B cell (primary cell): ENCODE measurements at regions not wholly inside any gene's neighbourhood (a gene's known extent, or its start where the extent isn't known, plus 50 kb on each side); places are given as distances from the start of the nearest gene placed in this dataset.

Source experiments
- ATAC-seq: fragments of 200-7000 bp; cut with Tn5 transposase; one replicate; pipeline ENCODE4 v1.10.0; 2021; ENCODE audit warnings: low read depth, mild to moderate bottlenecking, moderate number of reproducible peaks, moderate library complexity
- CTCF ChIA-PET: fragments of 350-600 bp; sonication (Branson Sonifier 250); formaldehyde crosslinking; loops from one replicate; lab custom pipeline; 2021; ENCODE audit warnings: antibody characterized with exemption, inconsistent platforms; lab: Charles Lee
- POLR2A ChIA-PET: fragments of 350-600 bp; sonication (Branson Sonifier 250); formaldehyde crosslinking; loops from one replicate; lab custom pipeline; 2021; ENCODE audit warnings: antibody characterized with exemption; lab: Charles Lee
- DNase-seq: peaks from one replicate; pipeline ENCODE4 v3.0.0; 2013
- H2AFZ ChIP-seq: 2 replicates; pipeline ENCODE4 v1.6.1; 2012; ENCODE audit warnings: mild to moderate bottlenecking, low read depth, low read length; ENCODE audit not compliant: insufficient read depth, poor library complexity, severe bottlenecking
- H3K27ac ChIP-seq, 2 donors: 1 replicate in 1 of 2; 2 replicates in 1 of 2; pipeline ENCODE4 v1.5.1; 2012 to 2013; ENCODE audit warnings: low read length in 2 of 2, mild to moderate bottlenecking in 2 of 2, moderate library complexity in 1 of 2
- H3K27me3 ChIP-seq, 4 experiments: fragments of 200-600 bp in 1 of 4; sonication (generic) in 1 of 4; replicated peaks in 1 of 4; 1 replicate in 2 of 4; 2 replicates in 2 of 4; pipeline versions ENCODE4 v1.6.1 to v1.7.0; 2013 to 2016; ENCODE audit warnings: low read length in 3 of 4, mild to moderate bottlenecking in 2 of 4, mixed read lengths in 1 of 4, moderate library complexity in 1 of 4; ENCODE audit not compliant: insufficient read depth in 4 of 4, control insufficient read depth in 3 of 4; ENCODE audit errors: control extremely low read depth in 1 of 4
- H3K36me3 ChIP-seq, 2 experiments: replicated peaks in 1 of 2; 1 replicate in 1 of 2; 2 replicates in 1 of 2; pipeline versions ENCODE4 v1.6.1 to v1.7.1; 2013; ENCODE audit warnings: low read length in 1 of 2; ENCODE audit not compliant: insufficient read depth in 2 of 2, control insufficient read depth in 1 of 2; ENCODE audit errors: control extremely low read depth in 1 of 2, extremely low read depth in 1 of 2
- H3K4me1 ChIP-seq, 2 donors: fragments of 200-600 bp in 1 of 2; sonication (generic) in 1 of 2; 1 replicate in 1 of 2; 2 replicates in 1 of 2; pipeline versions ENCODE4 v1.5.1 to v1.6.1; 2013 to 2017; ENCODE audit warnings: low read length in 2 of 2; ENCODE audit not compliant: control insufficient read depth in 2 of 2, insufficient read depth in 2 of 2
- H3K4me2 ChIP-seq: replicated peaks from 2 replicates; pipeline ENCODE3; 2012; ENCODE audit warnings: mild to moderate bottlenecking, low read depth, low read length; ENCODE audit not compliant: poor library complexity, severe bottlenecking
- H3K4me3 ChIP-seq, 5 experiments: fragments of 200-600 bp in 1 of 5; sonication (generic) in 1 of 5; 1 replicate in 3 of 5; 2 replicates in 2 of 5; pipeline versions ENCODE4 v1.5.1 to v1.7.0; 2011 to 2016; ENCODE audit warnings: low read length in 4 of 5, mild to moderate bottlenecking in 4 of 5, low read depth in 2 of 5, control low read depth in 1 of 5, moderate library complexity in 1 of 5; ENCODE audit not compliant: insufficient read depth in 1 of 5; ENCODE audit errors: control extremely low read depth in 1 of 5, extremely low read depth in 1 of 5
- H3K79me2 ChIP-seq: fragments of 200-600 bp; sonication (generic); one replicate; pipeline ENCODE4 v1.6.0; 2016; ENCODE audit warnings: low read length; ENCODE audit not compliant: control insufficient read depth, insufficient read depth
- H3K9ac ChIP-seq: fragments of 200-600 bp; sonication (generic); 2 replicates; pipeline ENCODE4 v1.6.1; 2017; ENCODE audit warnings: mild to moderate bottlenecking, low read length, moderate library complexity
- H3K9me3 ChIP-seq, 3 donors: one replicate each; pipeline versions ENCODE4 v1.6.1 to v1.7.1; 2013; ENCODE audit warnings: low read length in 2 of 3; ENCODE audit not compliant: control insufficient read depth in 2 of 3, insufficient read depth in 1 of 3; ENCODE audit errors: control extremely low read depth in 1 of 3
- H4K20me1 ChIP-seq: 2 replicates; pipeline ENCODE4 v1.6.0; 2012; ENCODE audit warnings: mild to moderate bottlenecking, low read length; ENCODE audit not compliant: insufficient read depth, control insufficient read depth, poor library complexity, severe bottlenecking
- H3K27ac Mint-ChIP-seq: one replicate; pipeline ENCODE4 v1.8.0; 2021; ENCODE audit warnings: mixed read lengths
- H3K27me3 Mint-ChIP-seq: one replicate; pipeline ENCODE4 v1.8.0; 2021; ENCODE audit warnings: mixed read lengths
- H3K4me1 Mint-ChIP-seq: one replicate; pipeline ENCODE4 v1.8.0; 2021; ENCODE audit warnings: mixed read lengths
- H3K4me3 Mint-ChIP-seq: one replicate; pipeline ENCODE4 v1.8.0; 2021; ENCODE audit warnings: mixed read lengths
- H3K9me3 Mint-ChIP-seq: one replicate; pipeline ENCODE4 v1.8.0; 2022; ENCODE audit warnings: mixed read lengths; ENCODE audit not compliant: insufficient read depth
- EZH2 ChIP-seq: IDR thresholded peaks from 2 replicates; pipeline ENCODE4 v1.6.1; 2012; ENCODE audit warnings: borderline replicate concordance, low read depth, mild to moderate bottlenecking, moderate library complexity, low read length; ENCODE audit not compliant: insufficient read depth, poor library complexity, severe bottlenecking
- WGBS: methylation state at CpG from one replicate; pipeline ENCODE4 v1.1.5; 2013; ENCODE audit warnings: missing lambda C conversion rate; ENCODE audit not compliant: insufficient coverage; 5-methylcytosine and 5-hydroxymethylcytosine counted together
- intact Hi-C: fragments of 100-400 bp; cut with micrococcal nuclease; formaldehyde crosslinking; loops from one replicate; pipeline ENCODE4 v1.10.0; 2022
- TF ChIP-seq, protein P1 (sequence below): fragments of 200-600 bp; IDR thresholded peaks from one replicate; pipeline ENCODE4 v1.8.0; 2022; ENCODE audit warnings: antibody characterized with exemption, mild to moderate bottlenecking

DNA sequence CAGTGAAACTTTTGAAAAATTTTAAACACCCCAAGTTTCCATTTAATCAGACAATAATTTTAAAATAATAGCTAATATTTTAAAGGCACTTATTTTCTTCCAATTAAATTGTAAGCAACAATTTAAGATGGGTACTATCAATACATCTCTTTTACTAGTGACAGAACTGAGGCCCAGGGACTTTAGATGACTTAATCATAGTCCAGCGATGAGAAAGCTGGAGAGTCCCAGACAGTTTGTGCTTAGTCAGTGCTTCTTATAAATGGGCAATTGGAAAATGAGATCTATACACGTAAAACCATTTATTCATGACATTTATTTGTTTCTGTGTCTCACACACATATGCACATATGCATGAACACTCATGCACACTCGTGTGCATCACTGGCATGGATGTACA, 2063.5 kb downstream of the PCDH9 start:
- Histone ChIP-seq H4K20me1 (no peaks in the 10 kb centered on the region), H3K4me1 (no peaks in the 10 kb centered on the region), H2AFZ (no peak overlapping the region), H3K4me2 (no peak overlapping the region), H3K9me3 (peaks cover 0 to 4% (median 0%) of the 10 kb centered on the region in 3 donors), H3K4me3 (no peak overlapping the region), H3K27ac (no peak overlapping the region), H3K79me2 (no peaks in the 10 kb centered on the region), H3K36me3 (no peaks in the 10 kb centered on the region), H3K9ac (no peak overlapping the region), H3K27me3 (no peaks in the 10 kb centered on the region)
- Mint-ChIP-seq H3K4me3 (no peak overlapping the region), H3K27me3 (no peaks in the 10 kb centered on the region), H3K9me3 (peaks cover 3% of the 10 kb centered on the region), H3K4me1 (no peaks in the 10 kb centered on the region), H3K27ac (no peak overlapping the region)
- DNase-seq, result no peak
- TF ChIP-seq, protein P1, sequence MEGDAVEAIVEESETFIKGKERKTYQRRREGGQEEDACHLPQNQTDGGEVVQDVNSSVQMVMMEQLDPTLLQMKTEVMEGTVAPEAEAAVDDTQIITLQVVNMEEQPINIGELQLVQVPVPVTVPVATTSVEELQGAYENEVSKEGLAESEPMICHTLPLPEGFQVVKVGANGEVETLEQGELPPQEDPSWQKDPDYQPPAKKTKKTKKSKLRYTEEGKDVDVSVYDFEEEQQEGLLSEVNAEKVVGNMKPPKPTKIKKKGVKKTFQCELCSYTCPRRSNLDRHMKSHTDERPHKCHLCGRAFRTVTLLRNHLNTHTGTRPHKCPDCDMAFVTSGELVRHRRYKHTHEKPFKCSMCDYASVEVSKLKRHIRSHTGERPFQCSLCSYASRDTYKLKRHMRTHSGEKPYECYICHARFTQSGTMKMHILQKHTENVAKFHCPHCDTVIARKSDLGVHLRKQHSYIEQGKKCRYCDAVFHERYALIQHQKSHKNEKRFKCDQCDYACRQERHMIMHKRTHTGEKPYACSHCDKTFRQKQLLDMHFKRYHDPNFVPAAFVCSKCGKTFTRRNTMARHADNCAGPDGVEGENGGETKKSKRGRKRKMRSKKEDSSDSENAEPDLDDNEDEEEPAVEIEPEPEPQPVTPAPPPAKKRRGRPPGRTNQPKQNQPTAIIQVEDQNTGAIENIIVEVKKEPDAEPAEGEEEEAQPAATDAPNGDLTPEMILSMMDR, result no peak
- no peak for TF ChIP-seq EZH2
- ChIA-PET POLR2A (no interaction called here), CTCF (no interaction called here)
- no peak for ATAC-seq
- 100% methylated on average over 1 of the region's 3 CpGs for WGBS
- intact Hi-C loops, result no loop called here

DNA sequence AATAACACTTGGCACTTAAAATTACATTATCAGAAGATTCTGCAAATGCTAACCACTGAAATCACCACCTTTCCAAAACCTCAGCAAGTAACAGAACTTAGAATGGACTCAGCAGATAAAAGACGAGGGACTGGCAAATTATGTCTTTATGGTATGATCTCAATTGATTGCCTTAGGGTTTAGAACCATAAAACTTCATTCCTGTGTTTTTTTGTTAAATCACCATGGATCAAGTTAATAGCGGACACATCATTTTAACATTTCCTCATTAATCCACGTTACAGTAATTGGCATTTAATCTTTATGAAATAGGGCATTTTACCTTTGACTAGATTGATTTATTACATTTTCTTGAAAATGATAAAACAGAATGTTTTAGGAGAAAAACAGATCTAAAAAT, 2070.3 kb downstream of the PCDH9 start:
- WGBS, result no CpG with 5 or more reads among the region's 3 CpGs
- ChIA-PET CTCF (no interaction called here), POLR2A (no interaction called here)
- H3K9ac ChIP-seq, result no peak overlapping the region
- DNase-seq, result no peak
- peaks cover 0 to 4% (median 0%) of the 10 kb centered on the region in 3 donors for H3K9me3 ChIP-seq
- TF ChIP-seq, protein P1, result no peak
- no peak for TF ChIP-seq EZH2
- H2AFZ ChIP-seq, result no peak overlapping the region
- no peak for ATAC-seq
- no peak overlapping the region for H3K27ac ChIP-seq
- Mint-ChIP-seq H3K27ac (no peak overlapping the region), H3K4me3 (no peak overlapping the region), H3K9me3 (peaks cover 3% of the 10 kb centered on the region), H3K4me1 (no peaks in the 10 kb centered on the region), H3K27me3 (no peaks in the 10 kb centered on the region)
- H3K27me3 ChIP-seq, result no peaks in the 10 kb centered on the region
- no peaks in the 10 kb centered on the region for H3K79me2 ChIP-seq
- no peak overlapping the region for H3K4me2 ChIP-seq
- no peaks in the 10 kb centered on the region for H4K20me1 ChIP-seq
- no peaks in the 10 kb centered on the region for H3K36me3 ChIP-seq
- intact Hi-C loops, result no loop called here
- no peak overlapping the region for H3K4me3 ChIP-seq
- no peaks in the 10 kb centered on the region for H3K4me1 ChIP-seq
